ENCODE measurements at regions not wholly inside any gene's neighbourhood (a gene's known extent, or its start where the extent isn't known, plus 50 kb on each side); places are given as distances from the start of the nearest gene placed in this dataset.

GRCh38 chr2:147689220-147689909, 155.5 kb upstream of the ACVR2A start:
- DNase-seq (no peak), ATAC-seq (ENCODE audit: low read depth) (no peak)
- H3K4me1 Mint-ChIP-seq: no peaks in the 10 kb centered on the region
- H3K27me3 Mint-ChIP-seq: peaks cover 3% of the 10 kb centered on the region
- POLR2A ChIA-PET: no interaction called here
- no peaks in the 10 kb centered on the region for H3K36me3 Mint-ChIP-seq
- no peak overlapping the region for H3K4me3 Mint-ChIP-seq
- no peak overlapping the region for H3K27ac Mint-ChIP-seq
- peaks cover 1% of the 10 kb centered on the region for H3K9me3 Mint-ChIP-seq

- no peak overlapping the region for H3K4me3 Mint-ChIP-seq
- H3K36me3 Mint-ChIP-seq: no peaks in the 10 kb centered on the region
- H3K9me3 Mint-ChIP-seq: peaks cover 1% of the 10 kb centered on the region
- ATAC-seq (ENCODE audit: low read depth) (no peak), DNase-seq (no peak)
- no peak overlapping the region for H3K27ac Mint-ChIP-seq
- peaks cover 3% of the 10 kb centered on the region for H3K27me3 Mint-ChIP-seq
- POLR2A ChIA-PET: no interaction called here
- H3K4me1 Mint-ChIP-seq: no peaks in the 10 kb centered on the region
These were observed 156.6 kb upstream of the ACVR2A start for GRCh38 chr2:147688242-147688641.

GRCh38 chr2:147686365-147686764, 158.5 kb upstream of the ACVR2A start:
- H3K27me3 Mint-ChIP-seq: peaks cover 3% of the 10 kb centered on the region
- no peaks in the 10 kb centered on the region for H3K4me1 Mint-ChIP-seq
- no peaks in the 10 kb centered on the region for H3K36me3 Mint-ChIP-seq
- H3K9me3 Mint-ChIP-seq: no peaks in the 10 kb centered on the region
- H3K27ac Mint-ChIP-seq: no peak overlapping the region
- no peak overlapping the region for H3K4me3 Mint-ChIP-seq
- ATAC-seq (ENCODE audit: low read depth) (no peak), DNase-seq (no peak)
- POLR2A ChIA-PET: no interaction called here

GRCh38 chr2:147684903-147685302, 159.9 kb upstream of the ACVR2A start:
- Mint-ChIP-seq H3K4me1 (no peaks in the 10 kb centered on the region), H3K27ac (no peak overlapping the region), H3K36me3 (no peaks in the 10 kb centered on the region), H3K4me3 (no peak overlapping the region), H3K9me3 (no peaks in the 10 kb centered on the region), H3K27me3 (no peaks in the 10 kb centered on the region)
- ATAC-seq (ENCODE audit: low read depth) (no peak), DNase-seq (no peak)
- POLR2A ChIA-PET: no interaction called here

- Mint-ChIP-seq H3K4me1 (no peaks in the 10 kb centered on the region), H3K36me3 (no peaks in the 10 kb centered on the region), H3K9me3 (no peaks in the 10 kb centered on the region), H3K4me3 (no peak overlapping the region), H3K27me3 (no peaks in the 10 kb centered on the region), H3K27ac (no peak overlapping the region)
- DNase-seq: no peak
- POLR2A ChIA-PET: no interaction called here
- no peak for ATAC-seq (ENCODE audit: low read depth)
These were observed 161.4 kb upstream of the ACVR2A start for GRCh38 chr2:147683380-147683779.

GRCh38 chr2:147681093-147681492, 163.7 kb upstream of the ACVR2A start:
- Mint-ChIP-seq H3K4me3 (no peak overlapping the region), H3K4me1 (no peaks in the 10 kb centered on the region), H3K9me3 (no peaks in the 10 kb centered on the region), H3K36me3 (no peaks in the 10 kb centered on the region), H3K27me3 (peaks cover 1% of the 10 kb centered on the region), H3K27ac (no peak overlapping the region)
- ATAC-seq (ENCODE audit: low read depth) (no peak), DNase-seq (no peak)
- POLR2A ChIA-PET: no interaction called here

- ATAC-seq (ENCODE audit: low read depth) (no peak), DNase-seq (no peak)
- POLR2A ChIA-PET: no interaction called here
- Mint-ChIP-seq H3K27ac (no peak overlapping the region), H3K27me3 (peaks cover 1% of the 10 kb centered on the region), H3K9me3 (no peaks in the 10 kb centered on the region), H3K4me1 (no peaks in the 10 kb centered on the region), H3K36me3 (peaks cover 2% of the 10 kb centered on the region), H3K4me3 (no peak overlapping the region)
These were observed 164.8 kb upstream of the ACVR2A start for GRCh38 chr2:147679955-147680531.

- H3K9me3 Mint-ChIP-seq: no peaks in the 10 kb centered on the region
- H3K4me1 Mint-ChIP-seq: no peaks in the 10 kb centered on the region
- H3K4me3 Mint-ChIP-seq: no peak overlapping the region
- ATAC-seq (ENCODE audit: low read depth) (no peak), DNase-seq (no peak)
- H3K27me3 Mint-ChIP-seq: peaks cover 1% of the 10 kb centered on the region
- peaks cover 2% of the 10 kb centered on the region for H3K36me3 Mint-ChIP-seq
- H3K27ac Mint-ChIP-seq: no peak overlapping the region
- POLR2A ChIA-PET: no interaction called here
These were observed 165.5 kb upstream of the ACVR2A start for GRCh38 chr2:147679191-147679954.

- POLR2A ChIA-PET: no interaction called here
- ATAC-seq (ENCODE audit: low read depth): no peak
- no peak for DNase-seq
- peaks cover 15% of the 10 kb centered on the region for H3K4me1 Mint-ChIP-seq
- H3K9me3 Mint-ChIP-seq: peaks cover 11% of the 10 kb centered on the region
- H3K27me3 Mint-ChIP-seq: no peaks in the 10 kb centered on the region
- H3K27ac Mint-ChIP-seq: no peak overlapping the region
- H3K36me3 Mint-ChIP-seq: peaks cover 10% of the 10 kb centered on the region
- no peak overlapping the region for H3K4me3 Mint-ChIP-seq
These were observed 179.7 kb upstream of the ACVR2A start for GRCh38 chr2:147665105-147665504.

- Mint-ChIP-seq H3K36me3 (peaks cover 10% of the 10 kb centered on the region), H3K4me3 (peak overlapping the region; percentile 76), H3K27me3 (no peaks in the 10 kb centered on the region), H3K9me3 (peaks cover 11% of the 10 kb centered on the region), H3K27ac (peak overlapping the region; percentile 90), H3K4me1 (peaks cover 17% of the 10 kb centered on the region)
- DNase-seq (no peak), ATAC-seq (ENCODE audit: low read depth) (peak; percentile 57)
- POLR2A ChIA-PET: interaction anchor here (0.7 kb wide), 1 partner anchor 164 kb away, joined by 3 read pairs; no protein-coding TSS in a partner anchor
These were observed 180.9 kb upstream of the ACVR2A start for GRCh38 chr2:147663962-147664361.

- Mint-ChIP-seq H3K9me3 (peaks cover 11% of the 10 kb centered on the region), H3K27ac (peak overlapping the region; percentile 90), H3K27me3 (no peaks in the 10 kb centered on the region), H3K4me3 (peak overlapping the region; percentile 76), H3K4me1 (peaks cover 17% of the 10 kb centered on the region), H3K36me3 (peaks cover 11% of the 10 kb centered on the region)
- POLR2A ChIA-PET: interaction anchor here (0.7 to 0.8 kb wide), 2 partner anchors 19 to 164 kb away, joined by 3 read pairs; no protein-coding TSS in a partner anchor
- ATAC-seq (ENCODE audit: low read depth) (peak; percentile 88), DNase-seq (no peak)
These were observed 181.5 kb upstream of the ACVR2A start for GRCh38 chr2:147663153-147663961.

- Mint-ChIP-seq H3K36me3 (peaks cover 11% of the 10 kb centered on the region), H3K27ac (peak overlapping the region; percentile 18), H3K9me3 (peaks cover 11% of the 10 kb centered on the region), H3K4me3 (peak overlapping the region; percentile 19), H3K27me3 (no peaks in the 10 kb centered on the region), H3K4me1 (peaks cover 17% of the 10 kb centered on the region)
- ATAC-seq (ENCODE audit: low read depth) (no peak), DNase-seq (no peak)
- POLR2A ChIA-PET: no interaction called here
These were observed 182.6 kb upstream of the ACVR2A start for GRCh38 chr2:147662221-147662620.

GRCh38 chr2:147660680-147661079, 184.1 kb upstream of the ACVR2A start:
- Mint-ChIP-seq H3K36me3 (peaks cover 11% of the 10 kb centered on the region), H3K4me1 (peaks cover 17% of the 10 kb centered on the region), H3K4me3 (no peak overlapping the region), H3K9me3 (peaks cover 9% of the 10 kb centered on the region), H3K27ac (no peak overlapping the region), H3K27me3 (no peaks in the 10 kb centered on the region)
- POLR2A ChIA-PET: no interaction called here
- DNase-seq (no peak), ATAC-seq (ENCODE audit: low read depth) (no peak)

Data from activated naive CD8-positive, alpha-beta T cell treated with anti-CD3 and anti-CD28 coated beads, Interleukin-2, amount 10 ng/mL, durations not matched to agents 7 days and 5 days (primary cell).